H9 (cell line): ENCODE measurements at regions not wholly inside any gene's neighbourhood (a gene's known extent, or its start where the extent isn't known, plus 50 kb on each side); places are given as distances from the start of the nearest gene placed in this dataset.

ENCODE experiments used
- DNase-seq: peaks from one replicate; pipeline ENCODE4 v3.0.0-alpha.2; 2017
- H2AFZ ChIP-seq: one replicate; pipeline ENCODE4 v1.6.1; 2013; ENCODE audit warnings: mild to moderate bottlenecking, low read length, control low read depth, moderate library complexity
- H2AK5ac ChIP-seq: 2 replicates; pipeline ENCODE4 v1.6.1; 2013; ENCODE audit warnings: low read length, control low read depth, mixed read lengths; ENCODE audit not compliant: insufficient read length
- H2BK120ac ChIP-seq: one replicate; pipeline ENCODE4 v1.6.1; 2013; ENCODE audit warnings: low read depth, mild to moderate bottlenecking, low read length, control low read depth, inconsistent platforms; ENCODE audit not compliant: poor library complexity, severe bottlenecking
- H2BK12ac ChIP-seq: 2 replicates; pipeline ENCODE4 v1.6.1; 2013; ENCODE audit warnings: low read length, control low read depth, mixed read lengths, low read depth; ENCODE audit not compliant: insufficient read length
- H2BK15ac ChIP-seq: 2 replicates; pipeline ENCODE4 v1.6.1; 2013; ENCODE audit warnings: low read depth, low read length, control low read depth
- H2BK20ac ChIP-seq: one replicate; pipeline ENCODE4 v1.6.1; 2013; ENCODE audit warnings: low read depth, mild to moderate bottlenecking, low read length, control low read depth, inconsistent platforms; ENCODE audit not compliant: poor library complexity, severe bottlenecking
- H2BK5ac ChIP-seq: 2 replicates; pipeline ENCODE4 v1.6.1; 2013; ENCODE audit warnings: low read length, control low read depth, mixed read lengths; ENCODE audit not compliant: insufficient read length
- H3K14ac ChIP-seq: 2 replicates; pipeline ENCODE4 v1.6.1; 2013; ENCODE audit warnings: low read length, control low read depth; ENCODE audit not compliant: insufficient read depth
- H3K18ac ChIP-seq: 2 replicates; pipeline ENCODE4 v1.6.1; 2013; ENCODE audit warnings: low read depth, mild to moderate bottlenecking, mixed read lengths, low read length, control low read depth; ENCODE audit not compliant: insufficient read length
- H3K23ac ChIP-seq: 2 replicates; pipeline ENCODE4 v1.6.1; 2013; ENCODE audit warnings: low read length, control low read depth, mixed read lengths, low read depth; ENCODE audit not compliant: insufficient read length
- H3K23me2 ChIP-seq: 2 replicates; pipeline ENCODE4 v1.6.1; 2013; ENCODE audit warnings: low read depth, mild to moderate bottlenecking, mixed read lengths, low read length, control low read depth; ENCODE audit not compliant: insufficient read length, poor library complexity, severe bottlenecking
- H3K27ac ChIP-seq: 2 replicates; pipeline ENCODE4 v1.5.1; 2013; ENCODE audit warnings: low read length, control low read depth, mixed read lengths, low read depth; ENCODE audit not compliant: insufficient read length
- H3K27me3 ChIP-seq: 2 replicates; pipeline ENCODE4 v1.6.1; 2013; ENCODE audit warnings: low read length, control low read depth, inconsistent platforms; ENCODE audit not compliant: insufficient read depth
- H3K4ac ChIP-seq: 2 replicates; pipeline ENCODE4 v1.6.1; 2013; ENCODE audit warnings: low read depth, mild to moderate bottlenecking, control low read depth, inconsistent platforms, low read length, moderate library complexity
- H3K4me1 ChIP-seq: 2 replicates; pipeline ENCODE4 v1.6.1; 2013; ENCODE audit warnings: low read length, control low read depth, inconsistent platforms; ENCODE audit not compliant: insufficient read depth
- H3K4me2 ChIP-seq: 2 replicates; pipeline ENCODE4 v1.6.1; 2013; ENCODE audit warnings: low read length, control low read depth, mixed read lengths; ENCODE audit not compliant: insufficient read length, insufficient read depth
- H3K56ac ChIP-seq: 2 replicates; pipeline ENCODE4 v1.6.1; 2013; ENCODE audit warnings: low read depth, mild to moderate bottlenecking, mixed read lengths, low read length, control low read depth; ENCODE audit not compliant: insufficient read length
- H3K79me1 ChIP-seq: 2 replicates; pipeline ENCODE4 v1.6.1; 2013; ENCODE audit warnings: low read depth, mild to moderate bottlenecking, moderate library complexity, low read length, control low read depth, inconsistent platforms; ENCODE audit not compliant: insufficient read depth, poor library complexity, severe bottlenecking
- H3K79me2 ChIP-seq: 2 replicates; pipeline ENCODE4 v1.6.1; 2013; ENCODE audit warnings: low read length, control low read depth, inconsistent platforms; ENCODE audit not compliant: insufficient read depth
- H3K9ac ChIP-seq: 2 replicates; pipeline ENCODE4 v1.6.1; 2013; ENCODE audit warnings: low read length, control low read depth, mixed read lengths; ENCODE audit not compliant: insufficient read length; ENCODE audit errors: extremely low read depth
- H3K9me3 ChIP-seq: one replicate; pipeline ENCODE4 v1.6.1; 2013; ENCODE audit warnings: low read depth, low read length, inconsistent platforms; ENCODE audit not compliant: control insufficient read depth
- H3T11ph ChIP-seq: one replicate; pipeline ENCODE4 v1.6.1; 2013; ENCODE audit warnings: mild to moderate bottlenecking, low read length, control low read depth, inconsistent platforms
- H4K20me1 ChIP-seq: one replicate; pipeline ENCODE4 v1.6.1; 2013; ENCODE audit not compliant: control insufficient read depth, insufficient read length, insufficient read depth
- H4K5ac ChIP-seq: 2 replicates; pipeline ENCODE4 v1.6.1; 2013; ENCODE audit warnings: low read depth, mild to moderate bottlenecking, mixed read lengths, low read length, control low read depth; ENCODE audit not compliant: insufficient read length
- H4K8ac ChIP-seq: replicated peaks from 2 replicates; pipeline ENCODE4 v1.6.1; 2013; ENCODE audit warnings: low read length, control low read depth, mixed read lengths, low read depth; ENCODE audit not compliant: insufficient read length
- H4K91ac ChIP-seq: 2 replicates; pipeline ENCODE4 v1.6.1; 2013; ENCODE audit warnings: low read depth, mild to moderate bottlenecking, moderate library complexity, mixed read lengths, low read length, control low read depth; ENCODE audit not compliant: insufficient read length
- H3K27ac Mint-ChIP-seq, 3 experiments: 2 replicates in 2 of 3; 3 replicates in 1 of 3; pipeline ENCODE4 v1.8.0; 2020 to 2021; ENCODE audit warnings: mixed read lengths in 3 of 3, mild to moderate bottlenecking in 1 of 3, moderate library complexity in 1 of 3
- H3K27me3 Mint-ChIP-seq: 2 replicates; pipeline ENCODE4 v1.8.0; 2021; ENCODE audit warnings: low read depth, mild to moderate bottlenecking, moderate library complexity, mixed read lengths
- H3K36me3 Mint-ChIP-seq, 3 experiments: 2 replicates in 2 of 3; 3 replicates in 1 of 3; pipeline ENCODE4 v1.8.0; 2020 to 2021; ENCODE audit warnings: low read depth in 3 of 3, mixed read lengths in 3 of 3; ENCODE audit not compliant: insufficient read depth in 1 of 3
- H3K4me1 Mint-ChIP-seq, 2 experiments: 2 replicates each; pipeline ENCODE4 v1.8.0; 2020; ENCODE audit warnings: mixed read lengths in 2 of 2
- H3K4me3 Mint-ChIP-seq, 2 experiments: 2 replicates in 1 of 2; 3 replicates in 1 of 2; pipeline ENCODE4 v1.8.0; 2020 to 2021; ENCODE audit warnings: mild to moderate bottlenecking in 2 of 2, mixed read lengths in 2 of 2, moderate library complexity in 1 of 2
- H3K9me3 Mint-ChIP-seq, 2 experiments: 2 replicates in 1 of 2; 3 replicates in 1 of 2; pipeline ENCODE4 v1.8.0; 2020; ENCODE audit warnings: mild to moderate bottlenecking in 2 of 2, mixed read lengths in 2 of 2, moderate library complexity in 1 of 2
- CTCF ChIP-seq: fragments of 200-600 bp; sonication (generic); conservative IDR thresholded peaks from 3 replicates; pipeline ENCODE4 v1.8.0; 2021; ENCODE audit warnings: antibody characterized with exemption, mild to moderate bottlenecking

GRCh38 chr2:160878618-160879017, 281.6 kb upstream of the TANK start:
- H3K4ac ChIP-seq = no peak overlapping the region
- no peak overlapping the region for H2AK5ac ChIP-seq
- Mint-ChIP-seq H3K4me1 (no peaks in the 10 kb centered on the region), H3K27ac (no peak overlapping the region), H3K9me3 (no peaks in the 10 kb centered on the region), H3K36me3 (no peaks in the 10 kb centered on the region), H3K27me3 (no peaks in the 10 kb centered on the region), H3K4me3 (no peak overlapping the region)
- no peaks in the 10 kb centered on the region for H3K4me1 ChIP-seq
- H3K9me3 ChIP-seq = no peaks in the 10 kb centered on the region
- H3K23ac ChIP-seq = no peak overlapping the region
- no peak for TF ChIP-seq CTCF
- no peak overlapping the region for H2BK12ac ChIP-seq
- no peak overlapping the region for H2BK15ac ChIP-seq
- H3K56ac ChIP-seq = no peak overlapping the region
- no peaks in the 10 kb centered on the region for H3K27me3 ChIP-seq
- DNase-seq = no peak
- H4K8ac ChIP-seq = no peak overlapping the region
- no peak overlapping the region for H3K18ac ChIP-seq
- H2BK20ac ChIP-seq = no peak overlapping the region
- no peak overlapping the region for H3K27ac ChIP-seq
- H2AFZ ChIP-seq = no peak overlapping the region
- no peaks in the 10 kb centered on the region for H4K20me1 ChIP-seq
- H3K9ac ChIP-seq = no peak overlapping the region
- no peak overlapping the region for H2BK120ac ChIP-seq
- H3K14ac ChIP-seq = no peak overlapping the region
- no peak overlapping the region for H3K4me2 ChIP-seq
- no peak overlapping the region for H2BK5ac ChIP-seq
- no peak overlapping the region for H3T11ph ChIP-seq
- H4K5ac ChIP-seq = no peak overlapping the region
- H4K91ac ChIP-seq = no peak overlapping the region
- no peaks in the 10 kb centered on the region for H3K79me1 ChIP-seq
- no peaks in the 10 kb centered on the region for H3K23me2 ChIP-seq
- no peaks in the 10 kb centered on the region for H3K79me2 ChIP-seq
